ENCODE measurements at regions not wholly inside any gene's neighbourhood (a gene's known extent, or its start where the extent isn't known, plus 50 kb on each side); places are given as distances from the start of the nearest gene placed in this dataset.
"Not testable (repeated sequence)": the region's sequence is repeated elsewhere in the genome, so short reads cannot be mapped to it uniquely, and the experiment has no call there.

- DNase-seq: no peak
These were observed 274.0 kb downstream of the TSHZ3 start for GRCh38 chr19:31075146-31075655.

GRCh38 chr19:31074199-31075125, 274.8 kb downstream of the TSHZ3 start:
- no peak for DNase-seq

- no peak for DNase-seq
These were observed 275.6 kb downstream of the TSHZ3 start for GRCh38 chr19:31073485-31074198.

- no peak for DNase-seq
These were observed 276.8 kb downstream of the TSHZ3 start for GRCh38 chr19:31072451-31072850.

- no peak for DNase-seq
These were observed 277.9 kb downstream of the TSHZ3 start for GRCh38 chr19:31071136-31071855.

GRCh38 chr19:31070146-31071065, 278.8 kb downstream of the TSHZ3 start:
- DNase-seq: no peak

GRCh38 chr19:31068268-31068667, 281.0 kb downstream of the TSHZ3 start:
- DNase-seq: no peak

- DNase-seq: no peak
These were observed 282.9 kb downstream of the TSHZ3 start for GRCh38 chr19:31066385-31066784.

- no peak for DNase-seq
These were observed 284.7 kb downstream of the TSHZ3 start for GRCh38 chr19:31064491-31064890.

- DNase-seq: no peak
These were observed 290.4 kb downstream of the TSHZ3 start for GRCh38 chr19:31058676-31059340.

GRCh38 chr19:31057476-31057875, 291.8 kb downstream of the TSHZ3 start:
- DNase-seq: no peak

GRCh38 chr19:31055454-31055853, 293.8 kb downstream of the TSHZ3 start:
- no peak for DNase-seq

- DNase-seq: peak; percentile 8
These were observed 294.8 kb downstream of the TSHZ3 start for GRCh38 chr19:31054430-31054829.

- DNase-seq: no peak
These were observed 299.8 kb downstream of the TSHZ3 start for GRCh38 chr19:31049431-31049830.

GRCh38 chr19:31046024-31046423, 303.2 kb downstream of the TSHZ3 start:
- no peak for DNase-seq

GRCh38 chr19:31041461-31041860, 307.8 kb downstream of the TSHZ3 start:
- DNase-seq: no peak

- no peak for DNase-seq
These were observed 310.1 kb downstream of the TSHZ3 start for GRCh38 chr19:31039151-31039550.

GRCh38 chr19:31037286-31037980, 311.8 kb downstream of the TSHZ3 start:
- DNase-seq: no peak

- not testable (repeated sequence) for DNase-seq
These were observed 317.8 kb downstream of the TSHZ3 start for GRCh38 chr19:31031455-31031854.

GRCh38 chr19:31023038-31023437, 326.2 kb downstream of the TSHZ3 start:
- no peak for DNase-seq

- no peak for DNase-seq
These were observed 330.3 kb downstream of the TSHZ3 start for GRCh38 chr19:31018936-31019335.

All from hematopoietic multipotent progenitor cell treated with erythropoietin and hydrocortisone succinate and interleukin-3 and kit ligand, for 8 days (in vitro differentiated cells).